ENCODE measurements at regions not wholly inside any gene's neighbourhood (a gene's known extent, or its start where the extent isn't known, plus 50 kb on each side); places are given as distances from the start of the nearest gene placed in this dataset.

- ATAC-seq (ENCODE audit: insufficient number of reproducible peaks, low FRiP score, low read depth) (no peak), DNase-seq (ENCODE audit: low spot score) (no peak)
- Histone ChIP-seq H3K27ac (no peak overlapping the region), H3K4me3 (no peak overlapping the region), H3K36me3 (no peaks in the 10 kb centered on the region), H3K4me1 (ENCODE audit: control insufficient read depth in 1 of 2, low read depth in 2 of 2) (no peaks in the 10 kb centered on the region), H3K9me3 (no peaks in the 10 kb centered on the region), H3K27me3 (replicated peaks; ENCODE audit: insufficient read depth) (no peaks in the 10 kb centered on the region)
- TF ChIP-seq CTCF (IDR thresholded peaks at IDR 0.05) = no peak
Observed at GRCh38 chr14:80385336-80385735, 174.0 kb upstream of the DIO2 start.

GRCh38 chr14:80383223-80383622 lies 171.9 kb upstream of the DIO2 start:
- Histone ChIP-seq H3K4me1 (ENCODE audit: control insufficient read depth in 1 of 2, low read depth in 2 of 2) (no peaks in the 10 kb centered on the region), H3K4me3 (no peak overlapping the region), H3K27me3 (replicated peaks; ENCODE audit: insufficient read depth) (no peaks in the 10 kb centered on the region), H3K9me3 (no peaks in the 10 kb centered on the region), H3K36me3 (no peaks in the 10 kb centered on the region), H3K27ac (no peak overlapping the region)
- DNase-seq (ENCODE audit: low spot score) (no peak), ATAC-seq (ENCODE audit: insufficient number of reproducible peaks, low FRiP score, low read depth) (no peak)
- TF ChIP-seq CTCF (IDR thresholded peaks at IDR 0.05) = no peak

DNA sequence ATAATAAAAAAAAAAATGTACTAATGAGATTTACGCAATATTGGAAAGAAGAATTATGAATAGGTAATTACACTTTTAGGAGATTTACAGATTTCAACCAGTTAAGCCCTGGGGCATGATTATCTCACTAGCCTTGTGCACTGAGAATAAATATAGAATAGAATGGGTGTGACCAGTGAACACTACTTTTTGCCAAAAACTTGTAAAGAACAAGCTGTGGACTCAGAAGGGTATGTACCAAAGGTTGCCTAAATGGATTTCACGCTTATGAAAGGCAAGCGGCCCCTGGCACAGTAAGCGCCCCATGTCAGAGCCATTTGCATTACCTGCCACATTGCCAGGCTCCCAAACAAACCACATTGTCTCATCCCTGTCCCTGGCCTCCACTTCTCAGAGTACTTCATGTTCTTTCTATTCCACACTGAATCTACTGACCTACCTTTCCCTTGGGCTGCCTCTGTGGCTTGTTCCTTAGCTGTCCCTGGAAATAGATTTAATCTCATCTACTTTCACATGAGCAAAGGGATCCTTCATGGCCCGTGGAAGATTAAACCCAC lies 170.6 kb upstream of the DIO2 start:
- Histone ChIP-seq H3K4me1 (ENCODE audit: control insufficient read depth in 1 of 2, low read depth in 2 of 2) (no peaks in the 10 kb centered on the region), H3K27ac (no peak overlapping the region), H3K36me3 (no peaks in the 10 kb centered on the region), H3K27me3 (replicated peaks; ENCODE audit: insufficient read depth) (no peaks in the 10 kb centered on the region), H3K9me3 (no peaks in the 10 kb centered on the region), H3K4me3 (no peak overlapping the region)
- ATAC-seq (ENCODE audit: insufficient number of reproducible peaks, low FRiP score, low read depth) (no peak), DNase-seq (ENCODE audit: low spot score) (no peak)
- TF ChIP-seq CTCF (IDR thresholded peaks at IDR 0.05) = no peak

GRCh38 chr14:80379035-80379434 lies 167.7 kb upstream of the DIO2 start:
- TF ChIP-seq CTCF (IDR thresholded peaks at IDR 0.05) = no peak
- Histone ChIP-seq H3K9me3 (no peaks in the 10 kb centered on the region), H3K4me1 (ENCODE audit: control insufficient read depth in 1 of 2, low read depth in 2 of 2) (no peaks in the 10 kb centered on the region), H3K27ac (no peak overlapping the region), H3K27me3 (replicated peaks; ENCODE audit: insufficient read depth) (no peaks in the 10 kb centered on the region), H3K36me3 (no peaks in the 10 kb centered on the region), H3K4me3 (no peak overlapping the region)
- DNase-seq (ENCODE audit: low spot score) (no peak), ATAC-seq (ENCODE audit: insufficient number of reproducible peaks, low FRiP score, low read depth) (no peak)

DNA sequence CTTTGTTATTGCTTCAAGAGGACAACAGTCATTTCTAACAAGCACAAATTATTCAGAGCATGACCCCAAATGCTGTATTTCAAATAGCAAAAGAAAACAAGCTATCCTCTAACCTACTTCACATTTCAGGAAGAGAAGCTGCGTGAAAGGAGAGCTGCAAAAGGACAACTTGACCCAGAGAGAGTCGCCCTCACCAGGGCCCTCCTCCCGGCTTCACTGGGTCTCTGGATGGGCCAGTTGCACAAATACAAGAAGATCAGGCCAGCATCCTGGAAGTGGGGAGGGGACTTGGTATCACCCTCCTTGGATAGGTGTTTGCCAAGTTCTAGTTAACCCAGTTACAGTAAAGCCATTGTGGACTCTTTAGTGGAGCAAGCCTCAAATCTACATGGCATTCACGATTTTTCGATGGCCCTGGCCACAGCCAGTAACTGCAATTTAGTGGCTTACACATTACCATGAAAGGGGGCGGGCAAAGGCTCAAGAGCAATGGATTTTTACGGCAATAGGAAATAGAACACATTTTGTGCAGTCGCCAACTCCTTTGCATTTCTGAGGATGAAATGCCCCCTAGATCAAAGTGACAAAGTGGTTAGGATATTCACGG lies 166.9 kb upstream of the DIO2 start:
- Histone ChIP-seq H3K27ac (no peak overlapping the region), H3K9me3 (no peaks in the 10 kb centered on the region)
- TF ChIP-seq CTCF (IDR thresholded peaks at IDR 0.05) = no peak

More for the DNA sequence above, 166.9 kb upstream of the DIO2 start:
- DNase-seq (ENCODE audit: low spot score) = no peak
- no peaks in the 10 kb centered on the region for H3K27me3 ChIP-seq (replicated peaks; ENCODE audit: insufficient read depth)
- ATAC-seq (ENCODE audit: insufficient number of reproducible peaks, low FRiP score, low read depth) = no peak
- H3K4me1 ChIP-seq (ENCODE audit: control insufficient read depth in 1 of 2, low read depth in 2 of 2) = no peaks in the 10 kb centered on the region
- no peaks in the 10 kb centered on the region for H3K36me3 ChIP-seq
- H3K4me3 ChIP-seq = no peak overlapping the region

Measured in thoracic aorta (tissue), 2 donors.